ENCODE measurements at regions not wholly inside any gene's neighbourhood (a gene's known extent, or its start where the extent isn't known, plus 50 kb on each side); places are given as distances from the start of the nearest gene placed in this dataset.
A peak's percentile ranks its signal among the peaks of the same experiment; 100 is the strongest.

GRCh38 chr1:228964178-228965089 lies 229.2 kb downstream of the RHOU start:
- Histone ChIP-seq H3K4me3 (ENCODE audit: low read length in 2 of 2) (no peak overlapping the region), H3K9ac (ENCODE audit: low read depth in 1 of 2, low read length in 2 of 2) (no peak overlapping the region), H3K27ac (ENCODE audit: low read depth in 2 of 2, low read length in 2 of 2) (peak overlapping the region; percentile 32 to 41), H3K27me3 (ENCODE audit: control insufficient read depth in 2 of 2, insufficient read depth in 2 of 2, low read length in 2 of 2) (no peaks in the 10 kb centered on the region), H3K36me3 (ENCODE audit: control insufficient read depth in 2 of 2, insufficient read depth in 2 of 2, low read length in 2 of 2) (no peaks in the 10 kb centered on the region), H3K4me1 (ENCODE audit: control insufficient read depth in 2 of 2, insufficient read depth in 2 of 2, low read length in 2 of 2) (no peaks in the 10 kb centered on the region), H3K9me3 (ENCODE audit: control insufficient read depth in 2 of 2, low read length in 2 of 2) (no peaks in the 10 kb centered on the region)

GRCh38 chr1:228968891-228969606 lies 233.8 kb downstream of the RHOU start:
- no peak overlapping the region for H3K9ac ChIP-seq (ENCODE audit: low read depth in 1 of 2, low read length in 2 of 2)
- H3K4me3 ChIP-seq (ENCODE audit: low read length in 2 of 2) = no peak overlapping the region
- H3K36me3 ChIP-seq (ENCODE audit: control insufficient read depth in 2 of 2, insufficient read depth in 2 of 2, low read length in 2 of 2) = no peaks in the 10 kb centered on the region
- no peaks in the 10 kb centered on the region for H3K27me3 ChIP-seq (ENCODE audit: control insufficient read depth in 2 of 2, insufficient read depth in 2 of 2, low read length in 2 of 2)
- no peaks in the 10 kb centered on the region for H3K9me3 ChIP-seq (ENCODE audit: control insufficient read depth in 2 of 2, low read length in 2 of 2)
- no peak overlapping the region for H3K27ac ChIP-seq (ENCODE audit: low read depth in 2 of 2, low read length in 2 of 2)
- H3K4me1 ChIP-seq (ENCODE audit: control insufficient read depth in 2 of 2, insufficient read depth in 2 of 2, low read length in 2 of 2) = no peaks in the 10 kb centered on the region

GRCh38 chr1:228969953-228970800 lies 234.9 kb downstream of the RHOU start:
- no peaks in the 10 kb centered on the region for H3K36me3 ChIP-seq (ENCODE audit: control insufficient read depth in 2 of 2, insufficient read depth in 2 of 2, low read length in 2 of 2)
- no peaks in the 10 kb centered on the region for H3K27me3 ChIP-seq (ENCODE audit: control insufficient read depth in 2 of 2, insufficient read depth in 2 of 2, low read length in 2 of 2)
- no peak overlapping the region for H3K4me3 ChIP-seq (ENCODE audit: low read length in 2 of 2)
- H3K9ac ChIP-seq (ENCODE audit: low read depth in 1 of 2, low read length in 2 of 2) = no peak overlapping the region
- no peaks in the 10 kb centered on the region for H3K4me1 ChIP-seq (ENCODE audit: control insufficient read depth in 2 of 2, insufficient read depth in 2 of 2, low read length in 2 of 2)
- H3K27ac ChIP-seq (ENCODE audit: low read depth in 2 of 2, low read length in 2 of 2) = no peak overlapping the region
- H3K9me3 ChIP-seq (ENCODE audit: control insufficient read depth in 2 of 2, low read length in 2 of 2) = no peaks in the 10 kb centered on the region

- Histone ChIP-seq H3K27me3 (ENCODE audit: control insufficient read depth in 2 of 2, insufficient read depth in 2 of 2, low read length in 2 of 2) (no peaks in the 10 kb centered on the region), H3K36me3 (ENCODE audit: control insufficient read depth in 2 of 2, insufficient read depth in 2 of 2, low read length in 2 of 2) (no peaks in the 10 kb centered on the region), H3K27ac (ENCODE audit: low read depth in 2 of 2, low read length in 2 of 2) (no peak overlapping the region), H3K9ac (ENCODE audit: low read depth in 1 of 2, low read length in 2 of 2) (no peak overlapping the region), H3K9me3 (ENCODE audit: control insufficient read depth in 2 of 2, low read length in 2 of 2) (no peaks in the 10 kb centered on the region), H3K4me3 (ENCODE audit: low read length in 2 of 2) (no peak overlapping the region), H3K4me1 (ENCODE audit: control insufficient read depth in 2 of 2, insufficient read depth in 2 of 2, low read length in 2 of 2) (no peaks in the 10 kb centered on the region)
Observed at GRCh38 chr1:228972576-228972975, 237.3 kb downstream of the RHOU start.

GRCh38 chr1:228974273-228974672 lies 239.0 kb downstream of the RHOU start:
- Histone ChIP-seq H3K9ac (ENCODE audit: low read depth in 1 of 2, low read length in 2 of 2) (no peak overlapping the region), H3K4me1 (ENCODE audit: control insufficient read depth in 2 of 2, insufficient read depth in 2 of 2, low read length in 2 of 2) (peaks cover 0 to 4% of the 10 kb centered on the region in 2 donors), H3K27me3 (ENCODE audit: control insufficient read depth in 2 of 2, insufficient read depth in 2 of 2, low read length in 2 of 2) (no peaks in the 10 kb centered on the region), H3K36me3 (ENCODE audit: control insufficient read depth in 2 of 2, insufficient read depth in 2 of 2, low read length in 2 of 2) (no peaks in the 10 kb centered on the region), H3K9me3 (ENCODE audit: control insufficient read depth in 2 of 2, low read length in 2 of 2) (no peaks in the 10 kb centered on the region), H3K27ac (ENCODE audit: low read depth in 2 of 2, low read length in 2 of 2) (no peak overlapping the region), H3K4me3 (ENCODE audit: low read length in 2 of 2) (no peak overlapping the region)

GRCh38 chr1:228975238-228975907 lies 240.1 kb downstream of the RHOU start:
- H3K9ac ChIP-seq (ENCODE audit: low read depth in 1 of 2, low read length in 2 of 2) = no peak overlapping the region

GRCh38 chr1:228976316-228976715 lies 241.0 kb downstream of the RHOU start:
- Histone ChIP-seq H3K27ac (ENCODE audit: low read depth in 2 of 2, low read length in 2 of 2) (no peak overlapping the region), H3K9ac (ENCODE audit: low read depth in 1 of 2, low read length in 2 of 2) (no peak overlapping the region), H3K9me3 (ENCODE audit: control insufficient read depth in 2 of 2, low read length in 2 of 2) (no peaks in the 10 kb centered on the region), H3K4me3 (ENCODE audit: low read length in 2 of 2) (no peak overlapping the region), H3K27me3 (ENCODE audit: control insufficient read depth in 2 of 2, insufficient read depth in 2 of 2, low read length in 2 of 2) (no peaks in the 10 kb centered on the region), H3K4me1 (ENCODE audit: control insufficient read depth in 2 of 2, insufficient read depth in 2 of 2, low read length in 2 of 2) (peaks cover 0 to 4% of the 10 kb centered on the region in 2 donors), H3K36me3 (ENCODE audit: control insufficient read depth in 2 of 2, insufficient read depth in 2 of 2, low read length in 2 of 2) (no peaks in the 10 kb centered on the region)

More at GRCh38 chr1:228975238-228975907, 240.1 kb downstream of the RHOU start:
- Histone ChIP-seq H3K9me3 (ENCODE audit: control insufficient read depth in 2 of 2, low read length in 2 of 2) (no peaks in the 10 kb centered on the region), H3K27me3 (ENCODE audit: control insufficient read depth in 2 of 2, insufficient read depth in 2 of 2, low read length in 2 of 2) (no peaks in the 10 kb centered on the region), H3K27ac (ENCODE audit: low read depth in 2 of 2, low read length in 2 of 2) (no peak overlapping the region), H3K36me3 (ENCODE audit: control insufficient read depth in 2 of 2, insufficient read depth in 2 of 2, low read length in 2 of 2) (no peaks in the 10 kb centered on the region), H3K4me3 (ENCODE audit: low read length in 2 of 2) (no peak overlapping the region), H3K4me1 (ENCODE audit: control insufficient read depth in 2 of 2, insufficient read depth in 2 of 2, low read length in 2 of 2) (peaks cover 0 to 4% of the 10 kb centered on the region in 2 donors)

- H3K27me3 ChIP-seq (ENCODE audit: control insufficient read depth in 2 of 2, insufficient read depth in 2 of 2, low read length in 2 of 2) = no peaks in the 10 kb centered on the region
- no peaks in the 10 kb centered on the region for H3K36me3 ChIP-seq (ENCODE audit: control insufficient read depth in 2 of 2, insufficient read depth in 2 of 2, low read length in 2 of 2)
- H3K27ac ChIP-seq (ENCODE audit: low read depth in 2 of 2, low read length in 2 of 2) = no peak overlapping the region
- H3K9me3 ChIP-seq (ENCODE audit: control insufficient read depth in 2 of 2, low read length in 2 of 2) = no peaks in the 10 kb centered on the region
- no peak overlapping the region for H3K4me3 ChIP-seq (ENCODE audit: low read length in 2 of 2)
- H3K9ac ChIP-seq (ENCODE audit: low read depth in 1 of 2, low read length in 2 of 2) = no peak overlapping the region
- H3K4me1 ChIP-seq (ENCODE audit: control insufficient read depth in 2 of 2, insufficient read depth in 2 of 2, low read length in 2 of 2) = peaks cover 0 to 4% of the 10 kb centered on the region in 2 donors
Observed at GRCh38 chr1:228977307-228977706, 242.0 kb downstream of the RHOU start.

- Histone ChIP-seq H3K36me3 (ENCODE audit: control insufficient read depth in 2 of 2, insufficient read depth in 2 of 2, low read length in 2 of 2) (no peaks in the 10 kb centered on the region), H3K4me3 (ENCODE audit: low read length in 2 of 2) (no peak overlapping the region), H3K9me3 (ENCODE audit: control insufficient read depth in 2 of 2, low read length in 2 of 2) (no peaks in the 10 kb centered on the region), H3K9ac (ENCODE audit: low read depth in 1 of 2, low read length in 2 of 2) (no peak overlapping the region), H3K4me1 (ENCODE audit: control insufficient read depth in 2 of 2, insufficient read depth in 2 of 2, low read length in 2 of 2) (peaks cover 0 to 4% of the 10 kb centered on the region in 2 donors), H3K27me3 (ENCODE audit: control insufficient read depth in 2 of 2, insufficient read depth in 2 of 2, low read length in 2 of 2) (no peaks in the 10 kb centered on the region), H3K27ac (ENCODE audit: low read depth in 2 of 2, low read length in 2 of 2) (no peak overlapping the region)
Observed at GRCh38 chr1:228977741-228978140, 242.5 kb downstream of the RHOU start.
